HK-2 (cell line): ENCODE measurements at regions not wholly inside any gene's neighbourhood (a gene's known extent, or its start where the extent isn't known, plus 50 kb on each side); places are given as distances from the start of the nearest gene placed in this dataset.
"Not testable (repeated sequence)": the region's sequence is repeated elsewhere in the genome, so short reads cannot be mapped to it uniquely, and the experiment has no call there.

Experiments used
- DNase-seq: peaks from one replicate; pipeline ENCODE4 v3.0.0-alpha.2; 2018; ENCODE audit not compliant: unreplicated experiment

DNA sequence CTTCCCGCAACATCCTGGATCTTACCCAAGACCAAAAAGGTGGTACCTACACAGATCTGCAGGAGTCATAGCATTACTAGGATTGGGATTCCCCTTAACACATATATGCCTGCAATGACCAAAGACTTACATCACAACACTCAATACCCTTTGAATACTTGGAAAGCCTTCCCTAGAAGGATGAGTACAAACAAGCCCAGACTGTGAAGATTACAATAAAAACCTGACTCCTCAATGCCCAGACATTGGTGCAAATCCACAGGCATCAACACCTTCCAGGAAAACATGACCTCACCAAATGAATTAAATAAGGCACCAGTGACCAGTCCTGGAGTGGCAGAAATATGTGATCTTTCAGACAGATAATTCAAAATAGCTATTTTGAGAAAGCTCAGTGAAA lies 326.8 kb downstream of the TBL1XR1 start:
- DNase-seq = no peak

- no peak for DNase-seq
Observed at GRCh38 chr3:176867681-176868663, 329.3 kb downstream of the TBL1XR1 start.

DNA sequence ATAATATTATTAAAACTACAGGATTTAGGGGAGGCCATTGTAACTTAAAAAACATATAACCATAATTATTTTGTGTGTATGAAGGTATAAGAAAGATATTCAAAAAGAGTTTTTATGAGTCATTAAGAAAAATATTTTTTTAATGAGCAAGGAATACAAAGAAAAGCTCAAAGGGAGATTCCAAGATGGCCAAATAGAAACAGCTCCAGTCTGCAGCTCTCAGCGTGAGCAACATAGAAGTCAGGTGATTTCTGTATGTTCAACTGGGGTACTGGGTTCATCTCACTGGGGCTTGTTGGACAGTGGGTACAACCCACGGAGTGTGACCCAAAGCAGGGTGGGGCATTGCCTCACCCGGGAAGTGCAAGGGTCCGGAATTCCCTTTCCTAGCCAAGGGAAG lies 336.1 kb downstream of the TBL1XR1 start:
- DNase-seq = no peak

- no peak for DNase-seq
Observed at GRCh38 chr3:176856721-176857120, 340.6 kb downstream of the TBL1XR1 start.

GRCh38 chr3:176855901-176856486 lies 341.3 kb downstream of the TBL1XR1 start:
- no peak for DNase-seq

GRCh38 chr3:176855213-176855612 lies 342.1 kb downstream of the TBL1XR1 start:
- DNase-seq = no peak

GRCh38 chr3:176850498-176850897 lies 346.8 kb downstream of the TBL1XR1 start:
- DNase-seq = no peak

- DNase-seq = no peak
Observed at GRCh38 chr3:176848431-176849214, 348.7 kb downstream of the TBL1XR1 start.

- no peak for DNase-seq
Observed at GRCh38 chr3:176842914-176843313, 354.4 kb downstream of the TBL1XR1 start.

GRCh38 chr3:176840641-176841286 lies 356.5 kb downstream of the TBL1XR1 start:
- DNase-seq = no peak

DNA sequence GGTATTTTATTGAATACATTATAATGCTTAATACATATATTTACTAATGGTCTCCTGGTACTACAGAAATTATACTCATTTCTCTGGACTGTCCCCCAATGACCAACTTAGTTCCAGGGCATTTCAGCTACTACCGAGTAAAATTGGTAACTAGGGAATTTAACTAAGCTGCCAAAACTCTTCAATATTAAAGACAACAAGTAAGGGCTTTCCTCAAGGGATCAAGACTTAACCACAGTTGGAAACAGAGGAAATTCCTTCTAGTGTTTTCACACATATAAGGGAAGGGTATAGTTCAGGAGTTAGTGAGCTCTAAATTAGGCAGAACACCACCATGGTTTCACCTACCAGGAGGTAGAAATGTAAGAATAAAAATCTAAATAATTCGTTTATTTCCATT lies 357.4 kb downstream of the TBL1XR1 start:
- DNase-seq = no peak

DNA sequence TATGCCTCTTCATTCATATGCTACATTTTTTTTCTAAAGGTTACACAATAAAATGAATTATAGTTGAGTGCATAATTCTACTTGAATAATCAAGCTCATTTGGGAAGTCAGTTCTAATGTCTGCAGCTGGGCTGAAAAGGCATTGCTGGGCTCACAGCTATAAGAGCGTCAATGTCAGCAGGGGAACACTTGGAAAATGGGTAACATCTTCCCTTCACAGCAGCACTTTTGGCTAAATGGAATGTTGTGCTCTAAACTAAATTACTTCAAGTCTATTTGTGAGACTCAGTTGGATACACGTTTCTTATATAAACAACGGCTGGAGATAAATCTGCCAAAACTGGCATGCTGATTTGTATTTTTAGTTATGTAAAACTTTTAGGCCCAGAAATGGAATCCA lies 357.8 kb downstream of the TBL1XR1 start:
- no peak for DNase-seq

DNA sequence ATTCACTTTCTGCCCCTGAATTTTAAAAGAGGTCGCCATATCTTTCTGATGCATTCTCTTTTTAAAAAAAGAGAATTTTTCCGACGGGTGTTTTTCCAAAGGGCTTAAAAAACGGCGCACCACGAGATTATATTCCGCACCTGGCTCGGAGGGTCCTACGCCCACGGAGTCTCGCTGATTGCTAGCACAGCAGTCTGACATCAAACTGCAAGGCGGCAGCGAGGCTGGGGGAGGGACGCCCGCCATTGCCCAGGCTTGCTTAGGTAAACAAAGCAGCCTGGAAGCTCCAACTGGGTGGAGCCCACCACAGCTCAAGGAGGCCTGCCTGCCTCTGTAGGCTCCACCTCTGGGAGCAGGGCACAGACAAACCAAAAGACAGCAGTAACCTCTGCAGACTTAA lies 370.0 kb downstream of the TBL1XR1 start:
- DNase-seq = not testable (repeated sequence)

DNA sequence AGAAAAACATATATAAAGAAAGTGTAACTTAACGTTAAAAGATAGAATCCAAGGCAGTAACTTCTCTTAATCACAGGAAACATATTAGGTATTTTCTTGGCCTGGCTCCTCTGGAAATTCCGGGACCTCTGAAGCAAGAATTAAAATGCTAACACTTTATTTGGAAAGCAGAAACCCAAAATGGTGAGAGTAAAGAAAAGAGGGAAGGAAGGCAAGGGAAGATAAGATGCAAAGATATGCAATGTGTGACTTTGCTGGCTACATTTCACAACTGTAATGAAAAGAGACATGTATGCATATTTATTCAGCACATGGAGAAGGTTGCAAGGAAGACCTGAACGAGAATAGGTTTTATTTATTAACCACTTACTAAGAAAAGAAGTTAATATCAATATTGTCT lies 372.5 kb downstream of the TBL1XR1 start:
- no peak for DNase-seq

GRCh38 chr3:176820764-176821163 lies 376.5 kb downstream of the TBL1XR1 start:
- DNase-seq = no peak

- DNase-seq = no peak
Observed at GRCh38 chr3:176816937-176817336, 380.3 kb downstream of the TBL1XR1 start.

- peak; percentile 45 for DNase-seq
Observed at GRCh38 chr3:176814285-176814684, 383.0 kb downstream of the TBL1XR1 start.

DNA sequence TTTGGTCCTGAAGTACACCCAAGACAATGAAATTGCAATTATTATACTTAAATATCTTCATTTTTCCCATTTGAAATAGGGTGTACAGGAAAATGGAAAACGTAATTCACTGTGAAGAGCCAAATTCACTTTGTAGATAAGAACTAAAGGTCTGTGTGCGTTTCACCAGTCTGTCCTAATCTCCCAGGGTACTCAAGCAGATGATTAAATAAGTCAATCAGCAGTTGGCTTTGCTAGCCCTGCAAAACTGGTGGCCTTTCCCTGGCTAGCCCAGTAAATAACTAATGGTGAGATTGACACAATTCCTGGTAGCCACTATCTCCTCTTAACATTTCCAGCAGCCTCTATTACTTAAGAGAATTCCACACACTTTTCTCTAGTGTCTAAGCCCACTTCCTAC lies 389.3 kb downstream of the TBL1XR1 start:
- DNase-seq = no peak

GRCh38 chr3:176799675-176800074 lies 397.6 kb downstream of the TBL1XR1 start:
- no peak for DNase-seq

DNA sequence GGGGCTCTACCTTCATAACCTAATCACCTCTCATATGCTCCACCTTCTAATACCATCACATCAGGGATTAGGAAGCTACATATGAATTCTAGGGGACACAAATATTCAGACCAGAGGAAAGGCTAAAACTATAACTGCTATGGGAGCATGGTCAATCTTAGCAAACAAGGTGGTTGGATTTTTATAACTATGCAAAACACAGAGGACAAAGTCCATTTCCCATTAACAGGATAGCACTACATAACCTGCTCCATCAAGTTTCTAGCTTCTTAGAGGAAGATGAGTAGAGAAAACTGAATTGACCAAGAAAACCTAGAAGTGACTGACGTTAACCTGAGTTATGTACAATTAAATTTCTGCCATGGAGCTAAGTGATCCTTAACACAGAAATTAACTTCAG lies 398.6 kb downstream of the TBL1XR1 start:
- no peak for DNase-seq

- no peak for DNase-seq
Observed at GRCh38 chr3:176796371-176796770, 400.9 kb downstream of the TBL1XR1 start.

DNA sequence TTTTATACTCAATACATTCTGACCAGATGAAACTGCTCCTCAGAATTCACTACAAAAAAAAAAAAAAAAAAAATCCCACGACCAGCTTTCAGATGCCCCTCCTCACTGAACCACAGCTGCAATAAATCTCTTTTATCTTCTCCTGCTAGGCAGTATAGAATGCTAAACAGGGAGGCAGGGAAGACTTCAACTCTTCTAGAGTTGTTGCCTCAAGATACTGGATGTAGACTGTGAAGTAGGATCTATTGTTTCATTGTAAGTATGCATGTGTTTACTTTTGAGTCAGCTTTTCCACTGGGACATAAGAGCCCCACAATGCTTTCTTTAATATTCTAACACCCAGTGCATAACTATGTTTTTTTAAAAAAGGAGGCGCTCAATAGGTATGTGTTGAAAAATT lies 401.4 kb downstream of the TBL1XR1 start:
- DNase-seq = no peak
